GM10248 (cell line): ENCODE measurements at regions not wholly inside any gene's neighbourhood (a gene's known extent, or its start where the extent isn't known, plus 50 kb on each side); places are given as distances from the start of the nearest gene placed in this dataset.

Experiments
- CTCF ChIA-PET: fragments of 300-600 bp; sonication (Branson Sonifier 250); formaldehyde crosslinking; extraction: SDS; loops from one replicate; lab custom pipeline; 2021; ENCODE audit warnings: antibody characterized with exemption; lab: Yijun Ruan, JAX
- POLR2A ChIA-PET: fragments of 350-650 bp; sonication (Branson Sonifier 250); formaldehyde crosslinking; extraction: SDS; loops from one replicate; lab custom pipeline; 2020; ENCODE audit warnings: antibody characterized with exemption; lab: Yijun Ruan, JAX
- DNase-seq: peaks from one replicate; pipeline ENCODE4 v3.0.0; 2012; ENCODE audit errors: extremely low spot score
- CTCF ChIP-seq: IDR thresholded peaks from 2 replicates; pipeline ENCODE4 v1.5.1; 2012; ENCODE audit warnings: mild to moderate bottlenecking, low read depth; ENCODE audit errors: extremely low read depth, missing control alignments, control extremely low read depth

GRCh38 chr17:69717214-69717613, 302.7 kb downstream of the MAP2K6 start:
- ChIA-PET POLR2A (no interaction called here), CTCF (no interaction called here)
- DNase-seq: no peak
- TF ChIP-seq CTCF: no peak

- no peak for TF ChIP-seq CTCF
- POLR2A ChIA-PET: no interaction called here
- DNase-seq: no peak
- CTCF ChIA-PET: no interaction called here
Observed at GRCh38 chr17:69717819-69718218, 303.3 kb downstream of the MAP2K6 start.

DNA sequence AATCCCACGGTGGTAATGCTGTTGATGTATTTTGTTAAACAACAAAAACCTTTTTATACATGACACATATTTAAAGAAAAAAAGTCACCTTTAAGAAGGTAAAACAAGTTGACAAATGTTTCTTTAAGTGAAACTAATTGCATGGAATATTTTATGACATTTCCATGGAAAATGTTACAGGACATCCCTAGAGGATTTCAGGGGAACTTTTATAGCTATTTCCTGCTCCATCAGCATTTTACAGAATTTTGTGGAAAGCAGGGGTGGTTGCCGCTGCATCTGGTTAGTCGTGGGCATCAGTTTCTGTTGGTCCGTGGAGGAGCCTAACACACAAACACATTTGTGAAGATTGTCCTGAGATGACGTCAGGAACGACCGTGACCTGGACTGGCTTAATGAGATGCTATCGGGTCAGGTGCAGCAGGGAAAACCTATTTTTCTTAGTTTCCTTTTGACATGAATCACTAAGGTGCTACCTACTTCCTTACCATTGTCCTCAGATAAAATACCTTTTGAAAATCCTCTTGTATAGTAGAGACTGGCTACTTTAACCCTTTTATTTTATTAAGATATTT, 305.1 kb downstream of the MAP2K6 start:
- TF ChIP-seq CTCF: no peak
- ChIA-PET CTCF (no interaction called here), POLR2A (no interaction called here)
- DNase-seq: no peak

DNA sequence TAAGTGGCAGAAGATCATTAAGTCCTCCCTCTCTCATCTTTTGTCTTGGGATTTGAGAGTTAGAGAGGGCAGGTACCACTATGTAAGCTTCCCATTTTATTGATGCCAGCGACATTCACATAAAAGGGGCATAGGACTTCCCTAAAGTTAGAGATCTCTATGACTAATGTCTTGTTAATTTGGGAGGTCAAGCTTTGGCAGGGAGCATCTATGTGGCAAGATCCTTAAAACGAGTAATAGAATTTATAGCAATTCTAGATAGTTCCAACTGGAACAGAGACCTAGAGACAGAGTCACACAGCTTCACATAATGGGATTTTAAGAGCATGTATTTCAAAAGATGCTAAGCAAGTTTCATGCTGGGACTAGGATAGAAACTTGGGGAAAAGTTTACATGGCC, 308.0 kb downstream of the MAP2K6 start:
- no peak for TF ChIP-seq CTCF
- ChIA-PET POLR2A (no interaction called here), CTCF (interaction anchor here (1.0 kb wide), 1 partner anchor 11 kb away, joined by 4 read pairs; no protein-coding TSS in a partner anchor)
- no peak for DNase-seq

DNA sequence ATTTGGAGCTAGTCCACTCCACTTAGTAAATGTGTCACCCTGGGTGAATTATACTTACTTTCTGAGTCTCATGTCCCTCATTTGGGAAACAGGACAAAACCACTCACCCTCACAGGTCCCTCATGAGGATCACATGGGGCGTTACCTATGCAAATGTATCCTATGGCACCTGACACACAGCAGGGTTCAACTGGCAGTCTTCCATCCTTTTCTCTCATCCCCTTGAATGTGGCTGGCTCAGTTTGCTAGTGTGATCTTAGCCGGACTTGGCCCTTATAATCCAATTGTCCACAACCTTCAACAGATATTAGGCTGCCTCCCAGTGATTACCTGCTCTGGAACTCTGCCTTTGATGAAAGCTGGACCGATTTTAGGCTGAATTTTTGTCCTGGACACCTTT, 308.8 kb downstream of the MAP2K6 start:
- ChIA-PET POLR2A (no interaction called here), CTCF (interaction anchor here (1.0 kb wide), 1 partner anchor 10 kb away, joined by 4 read pairs; no protein-coding TSS in a partner anchor)
- DNase-seq: no peak
- no peak for TF ChIP-seq CTCF

GRCh38 chr17:69723741-69724140, 309.2 kb downstream of the MAP2K6 start:
- POLR2A ChIA-PET: no interaction called here

More at GRCh38 chr17:69723741-69724140, 309.2 kb downstream of the MAP2K6 start:
- no peak for DNase-seq
- TF ChIP-seq CTCF: no peak
- CTCF ChIA-PET: no interaction called here
